ENCODE measurements at regions not wholly inside any gene's neighbourhood (a gene's known extent, or its start where the extent isn't known, plus 50 kb on each side); places are given as distances from the start of the nearest gene placed in this dataset.
"Not testable (repeated sequence)": the region's sequence is repeated elsewhere in the genome, so short reads cannot be mapped to it uniquely, and the experiment has no call there.

DNA sequence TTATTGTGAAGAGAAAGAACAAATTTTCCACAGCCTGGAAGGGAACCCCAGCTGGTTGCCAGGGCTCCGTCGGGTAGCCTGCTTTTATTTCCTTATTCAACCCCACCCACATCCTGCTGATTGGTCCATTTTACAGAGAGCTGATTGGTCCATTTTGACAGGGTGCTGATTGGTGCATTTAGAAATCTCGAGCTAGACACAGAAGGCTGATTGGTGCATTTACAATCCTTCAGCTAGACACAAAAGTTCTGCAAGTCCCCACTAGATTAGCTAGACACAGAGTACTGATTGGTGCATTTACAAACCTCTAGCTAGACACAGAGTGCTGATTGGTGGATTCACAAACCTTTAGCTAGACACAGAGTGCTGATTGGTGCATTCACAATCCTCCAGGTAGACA, 241.1 kb downstream of the TFEC start:
- TF ChIP-seq CTCF (IDR thresholded peaks at IDR 0.05; ENCODE audit: low read length); EZH2 (IDR thresholded peaks at IDR 0.05; ENCODE audit: borderline replicate concordance, low read length): not testable (repeated sequence)

Measured in OCI-LY1 (cell line).